B cell (primary cell): ENCODE measurements at regions not wholly inside any gene's neighbourhood (a gene's known extent, or its start where the extent isn't known, plus 50 kb on each side); places are given as distances from the start of the nearest gene placed in this dataset.

Experiments used
- CTCF ChIP-seq: fragments of 200-600 bp; IDR thresholded peaks from one replicate; pipeline ENCODE4 v1.8.0; 2022; ENCODE audit warnings: antibody characterized with exemption, mild to moderate bottlenecking
- EZH2 ChIP-seq: IDR thresholded peaks from 2 replicates; pipeline ENCODE4 v1.6.1; 2012; ENCODE audit warnings: borderline replicate concordance, low read depth, mild to moderate bottlenecking, moderate library complexity, low read length; ENCODE audit not compliant: insufficient read depth, poor library complexity, severe bottlenecking

- TF ChIP-seq CTCF: no peak
- no peak for TF ChIP-seq EZH2
Measured at GRCh38 chr5:158456241-158456640, 597.3 kb upstream of the CLINT1 start.
